GM19025 (cell line): ENCODE measurements at regions not wholly inside any gene's neighbourhood (a gene's known extent, or its start where the extent isn't known, plus 50 kb on each side); places are given as distances from the start of the nearest gene placed in this dataset.

ENCODE experiments used
- ATAC-seq: cut with Tn5 transposase; IDR thresholded peaks from one replicate; pipeline ENCODE4 v1.9.1; 2021; ENCODE audit warnings: mild to moderate bottlenecking, low read depth, moderate library complexity; ENCODE audit not compliant: unreplicated experiment

GRCh38 chr1:37127254-37127748 is 93.0 kb upstream of the GRIK3 start:
- ATAC-seq, result no peak

GRCh38 chr1:37128091-37128490 is 93.8 kb upstream of the GRIK3 start:
- no peak for ATAC-seq

- ATAC-seq, result no peak
Observed at GRCh38 chr1:37130221-37130948, 96.1 kb upstream of the GRIK3 start.

GRCh38 chr1:37131281-37131680 is 97.0 kb upstream of the GRIK3 start:
- ATAC-seq, result no peak

GRCh38 chr1:37133276-37134145 is 99.2 kb upstream of the GRIK3 start:
- no peak for ATAC-seq

GRCh38 chr1:37134599-37134998 is 100.3 kb upstream of the GRIK3 start:
- no peak for ATAC-seq

GRCh38 chr1:37135032-37135431 is 100.7 kb upstream of the GRIK3 start:
- ATAC-seq, result no peak

GRCh38 chr1:37137014-37137413 is 102.7 kb upstream of the GRIK3 start:
- ATAC-seq, result no peak

GRCh38 chr1:37137601-37138000 is 103.3 kb upstream of the GRIK3 start:
- ATAC-seq, result no peak

GRCh38 chr1:37143800-37144199 is 109.5 kb upstream of the GRIK3 start:
- no peak for ATAC-seq

GRCh38 chr1:37146071-37146470 is 111.8 kb upstream of the GRIK3 start:
- ATAC-seq, result no peak

- no peak for ATAC-seq
Observed at GRCh38 chr1:37147392-37147831, 113.1 kb upstream of the GRIK3 start.

- ATAC-seq, result no peak
Observed at GRCh38 chr1:37147906-37148305, 113.6 kb upstream of the GRIK3 start.

GRCh38 chr1:37148663-37149062 is 114.3 kb upstream of the GRIK3 start:
- ATAC-seq, result no peak

GRCh38 chr1:37149296-37149695 is 115.0 kb upstream of the GRIK3 start:
- ATAC-seq, result no peak

- no peak for ATAC-seq
Observed at GRCh38 chr1:37150986-37151385, 116.7 kb upstream of the GRIK3 start.

GRCh38 chr1:37151789-37152188 is 117.5 kb upstream of the GRIK3 start:
- ATAC-seq, result no peak

- no peak for ATAC-seq
Observed at GRCh38 chr1:37152491-37152890, 118.2 kb upstream of the GRIK3 start.

- ATAC-seq, result no peak
Observed at GRCh38 chr1:37153116-37154100, 119.1 kb upstream of the GRIK3 start.

- no peak for ATAC-seq
Observed at GRCh38 chr1:37156646-37157045, 122.3 kb upstream of the GRIK3 start.
